T-helper 2 cell treated with Interferon-gamma antibody and Interleukin-4, amounts not matched to agents 5 μg/mL and 100 μg/mL, for 36 hours (primary cell): ENCODE measurements at regions not wholly inside any gene's neighbourhood (a gene's known extent, or its start where the extent isn't known, plus 50 kb on each side); places are given as distances from the start of the nearest gene placed in this dataset.

Experiments used
- DNase-seq: peaks from one replicate; pipeline ENCODE4 v3.0.0; 2021; ENCODE audit warnings: low spot score
- H3K27ac Mint-ChIP-seq: one replicate; pipeline ENCODE4 v1.8.0; 2021; ENCODE audit warnings: mild to moderate bottlenecking, mixed read lengths
- H3K27me3 Mint-ChIP-seq: one replicate; pipeline ENCODE4 v1.8.0; 2021; ENCODE audit warnings: low read depth, mixed read lengths
- H3K36me3 Mint-ChIP-seq: one replicate; pipeline ENCODE4 v1.8.0; 2021; ENCODE audit warnings: low read depth, mixed read lengths
- H3K4me1 Mint-ChIP-seq: one replicate; pipeline ENCODE4 v1.8.0; 2021; ENCODE audit warnings: low read depth, mixed read lengths
- H3K4me3 Mint-ChIP-seq: one replicate; pipeline ENCODE4 v1.8.0; 2022; ENCODE audit warnings: mild to moderate bottlenecking, moderate library complexity, mixed read lengths
- H3K9me3 Mint-ChIP-seq: one replicate; pipeline ENCODE4 v1.8.0; 2021; ENCODE audit warnings: mixed read lengths

DNA sequence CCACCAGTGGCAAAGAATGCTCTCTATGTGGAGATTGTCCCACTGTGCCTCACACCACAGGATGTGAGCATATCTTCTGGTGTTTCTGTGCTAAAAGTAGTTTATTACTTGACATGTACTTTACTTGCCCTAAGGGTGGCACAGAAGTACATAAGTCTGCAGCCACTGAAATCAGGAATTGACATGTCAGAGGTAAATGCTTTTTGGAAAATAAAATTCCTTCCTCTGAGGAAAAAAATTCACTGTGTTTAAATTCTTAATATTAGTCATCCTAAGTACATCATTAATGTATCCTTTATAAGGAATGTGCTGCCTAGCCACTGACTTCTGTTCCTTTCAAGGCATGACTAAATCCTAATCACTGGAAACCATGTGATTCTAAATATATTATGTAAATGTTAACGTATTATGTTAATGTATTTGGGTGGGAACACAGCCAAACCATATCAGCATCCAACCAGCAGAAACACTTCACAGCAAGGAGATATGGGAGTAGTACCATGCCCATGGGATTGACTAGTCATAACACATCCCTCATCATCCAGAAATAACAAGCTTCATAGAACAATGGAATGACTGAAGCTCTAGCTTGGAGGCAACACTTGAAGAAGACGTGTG lies 239.7 kb upstream of the PPFIA2 start:
- Mint-ChIP-seq H3K27me3 (peaks cover 2% of the 10 kb centered on the region), H3K4me1 (no peaks in the 10 kb centered on the region), H3K4me3 (no peak overlapping the region), H3K27ac (no peak overlapping the region), H3K36me3 (no peaks in the 10 kb centered on the region), H3K9me3 (peaks cover 4% of the 10 kb centered on the region)
- no peak for DNase-seq

- no peak overlapping the region for H3K4me3 Mint-ChIP-seq
- H3K9me3 Mint-ChIP-seq: no peaks in the 10 kb centered on the region
- H3K4me1 Mint-ChIP-seq: no peaks in the 10 kb centered on the region
- DNase-seq: no peak
- H3K27ac Mint-ChIP-seq: no peak overlapping the region
- H3K27me3 Mint-ChIP-seq: no peaks in the 10 kb centered on the region
- H3K36me3 Mint-ChIP-seq: no peaks in the 10 kb centered on the region
These were observed 233.3 kb upstream of the PPFIA2 start for GRCh38 chr12:81992461-81992860.

- H3K9me3 Mint-ChIP-seq: no peaks in the 10 kb centered on the region
- H3K4me3 Mint-ChIP-seq: no peak overlapping the region
- H3K27me3 Mint-ChIP-seq: no peaks in the 10 kb centered on the region
- H3K4me1 Mint-ChIP-seq: no peaks in the 10 kb centered on the region
- no peaks in the 10 kb centered on the region for H3K36me3 Mint-ChIP-seq
- DNase-seq: no peak
- H3K27ac Mint-ChIP-seq: no peak overlapping the region
These were observed 232.7 kb upstream of the PPFIA2 start for GRCh38 chr12:81991868-81992267.

- no peak for DNase-seq
- Mint-ChIP-seq H3K4me3 (no peak overlapping the region), H3K9me3 (no peaks in the 10 kb centered on the region), H3K27me3 (no peaks in the 10 kb centered on the region), H3K27ac (no peak overlapping the region), H3K4me1 (no peaks in the 10 kb centered on the region), H3K36me3 (no peaks in the 10 kb centered on the region)
These were observed 229.2 kb upstream of the PPFIA2 start for GRCh38 chr12:81988362-81988761.

- DNase-seq: no peak
- H3K9me3 Mint-ChIP-seq: no peaks in the 10 kb centered on the region
- no peak overlapping the region for H3K4me3 Mint-ChIP-seq
- H3K27ac Mint-ChIP-seq: no peak overlapping the region
- H3K4me1 Mint-ChIP-seq: no peaks in the 10 kb centered on the region
- H3K36me3 Mint-ChIP-seq: no peaks in the 10 kb centered on the region
- no peaks in the 10 kb centered on the region for H3K27me3 Mint-ChIP-seq
These were observed 228.2 kb upstream of the PPFIA2 start for GRCh38 chr12:81987371-81987770.

DNA sequence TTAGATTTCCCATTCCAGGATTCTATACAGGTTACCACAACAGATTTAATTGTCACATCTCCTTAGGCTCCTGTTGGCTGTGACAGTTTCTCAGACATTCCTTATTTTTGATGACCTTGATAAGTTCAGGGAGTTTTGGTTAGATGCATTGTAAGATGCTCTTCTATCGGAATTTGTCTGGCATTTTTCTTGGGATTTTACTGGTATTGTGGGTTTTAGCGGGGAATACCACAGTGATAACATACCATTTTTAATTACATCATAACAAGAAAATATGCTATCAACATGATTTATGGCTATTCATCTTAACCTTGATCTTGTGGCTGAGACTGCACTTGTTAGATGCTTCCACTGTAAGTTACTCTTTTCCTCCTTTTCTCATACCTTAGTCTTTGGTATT lies 217.5 kb upstream of the PPFIA2 start:
- Mint-ChIP-seq H3K4me3 (no peak overlapping the region), H3K9me3 (no peaks in the 10 kb centered on the region), H3K27ac (no peak overlapping the region), H3K27me3 (peaks cover 2% of the 10 kb centered on the region), H3K36me3 (no peaks in the 10 kb centered on the region), H3K4me1 (no peaks in the 10 kb centered on the region)
- no peak for DNase-seq

DNA sequence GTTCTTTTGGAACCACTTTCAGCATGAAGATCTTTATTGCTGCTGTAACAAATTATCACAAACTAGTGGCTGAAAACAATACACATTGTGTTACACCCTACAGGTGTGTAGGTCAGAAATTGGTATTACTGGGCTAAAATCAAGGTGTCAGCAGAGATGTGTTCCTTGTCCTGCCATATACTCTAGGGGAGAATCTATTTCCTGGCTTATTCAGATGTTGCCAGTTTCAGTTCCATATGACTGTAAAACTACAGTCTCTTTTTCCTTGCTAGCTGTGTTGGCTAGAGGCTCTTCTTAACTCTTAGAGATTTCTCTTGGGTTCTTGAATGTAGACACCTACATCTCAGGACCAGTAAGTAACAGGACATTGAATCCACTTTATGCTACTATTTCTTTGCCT lies 215.6 kb upstream of the PPFIA2 start:
- no peak for DNase-seq
- no peak overlapping the region for H3K27ac Mint-ChIP-seq
- no peaks in the 10 kb centered on the region for H3K4me1 Mint-ChIP-seq
- no peaks in the 10 kb centered on the region for H3K36me3 Mint-ChIP-seq
- H3K4me3 Mint-ChIP-seq: no peak overlapping the region
- peaks cover 2% of the 10 kb centered on the region for H3K27me3 Mint-ChIP-seq
- no peaks in the 10 kb centered on the region for H3K9me3 Mint-ChIP-seq

- no peak overlapping the region for H3K4me3 Mint-ChIP-seq
- no peak overlapping the region for H3K27ac Mint-ChIP-seq
- peaks cover 2% of the 10 kb centered on the region for H3K27me3 Mint-ChIP-seq
- no peaks in the 10 kb centered on the region for H3K4me1 Mint-ChIP-seq
- H3K36me3 Mint-ChIP-seq: no peaks in the 10 kb centered on the region
- no peak for DNase-seq
- H3K9me3 Mint-ChIP-seq: no peaks in the 10 kb centered on the region
These were observed 209.3 kb upstream of the PPFIA2 start for GRCh38 chr12:81968421-81968820.

- H3K4me3 Mint-ChIP-seq: no peak overlapping the region
- no peaks in the 10 kb centered on the region for H3K36me3 Mint-ChIP-seq
- H3K9me3 Mint-ChIP-seq: no peaks in the 10 kb centered on the region
- H3K4me1 Mint-ChIP-seq: no peaks in the 10 kb centered on the region
- DNase-seq: no peak
- H3K27ac Mint-ChIP-seq: no peak overlapping the region
- peaks cover 6% of the 10 kb centered on the region for H3K27me3 Mint-ChIP-seq
These were observed 204.5 kb upstream of the PPFIA2 start for GRCh38 chr12:81963636-81964035.

GRCh38 chr12:81963026-81963425 lies 203.9 kb upstream of the PPFIA2 start:
- Mint-ChIP-seq H3K27me3 (peaks cover 9% of the 10 kb centered on the region), H3K27ac (no peak overlapping the region), H3K9me3 (no peaks in the 10 kb centered on the region), H3K36me3 (no peaks in the 10 kb centered on the region), H3K4me1 (no peaks in the 10 kb centered on the region), H3K4me3 (no peak overlapping the region)
- DNase-seq: no peak

DNA sequence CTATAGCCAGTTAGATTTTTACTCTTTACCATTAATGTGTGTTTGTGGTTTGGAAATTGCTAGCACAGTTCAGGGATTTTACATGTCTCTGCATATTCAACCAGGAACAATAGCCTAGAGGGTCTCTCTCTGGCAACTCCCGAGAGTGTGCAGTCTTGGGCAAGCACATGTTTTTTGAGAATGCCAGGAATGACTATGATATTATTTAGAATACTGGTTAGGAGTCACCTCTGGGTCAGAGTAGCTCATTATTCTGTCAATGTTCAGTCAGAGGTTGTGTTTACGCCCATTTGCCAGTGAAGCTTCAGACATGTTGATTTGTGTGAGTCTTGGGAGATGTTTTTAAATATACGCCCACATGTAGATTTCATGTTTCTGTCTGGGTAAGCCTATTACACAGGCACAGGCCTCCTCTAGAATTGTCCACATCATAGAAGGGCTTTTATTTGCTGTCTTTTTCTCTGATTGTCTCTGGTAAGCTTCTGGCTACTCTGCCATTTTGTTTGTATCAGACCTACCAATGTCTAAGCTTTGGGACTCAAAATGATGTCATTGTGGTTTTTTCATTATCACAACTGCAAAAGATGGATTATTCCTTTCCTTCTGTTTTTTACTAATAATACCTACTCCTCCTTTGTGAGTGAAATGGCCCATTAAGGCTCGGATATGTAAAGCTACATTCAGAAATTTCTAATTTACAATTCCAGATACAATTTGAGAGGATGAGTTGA lies 203.1 kb upstream of the PPFIA2 start:
- Mint-ChIP-seq H3K27me3 (peaks cover 13% of the 10 kb centered on the region), H3K9me3 (no peaks in the 10 kb centered on the region), H3K36me3 (no peaks in the 10 kb centered on the region), H3K4me3 (no peak overlapping the region), H3K27ac (no peak overlapping the region), H3K4me1 (no peaks in the 10 kb centered on the region)
- DNase-seq: no peak

DNA sequence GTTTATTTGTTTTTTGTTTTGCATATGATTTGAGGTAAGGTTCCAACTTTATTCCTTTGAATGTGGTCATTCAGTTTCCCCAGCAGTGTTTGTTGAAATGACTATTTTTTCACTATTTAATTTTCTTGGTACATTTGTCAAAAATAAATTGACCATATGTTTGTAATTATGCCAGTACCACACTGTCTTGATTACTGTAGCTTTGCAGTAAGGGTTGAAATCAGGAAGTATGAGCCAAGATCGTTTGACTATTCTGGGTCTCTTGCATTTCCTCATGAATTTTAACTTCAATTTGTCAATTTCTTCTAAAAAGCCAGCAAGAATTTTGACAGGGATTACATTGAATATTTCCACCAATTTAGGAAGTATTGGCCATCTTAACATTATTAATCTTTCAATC lies 199.3 kb upstream of the PPFIA2 start:
- peaks cover 19% of the 10 kb centered on the region for H3K27me3 Mint-ChIP-seq
- H3K36me3 Mint-ChIP-seq: no peaks in the 10 kb centered on the region
- no peak overlapping the region for H3K4me3 Mint-ChIP-seq
- H3K9me3 Mint-ChIP-seq: no peaks in the 10 kb centered on the region
- no peak for DNase-seq
- no peak overlapping the region for H3K27ac Mint-ChIP-seq
- H3K4me1 Mint-ChIP-seq: peaks cover 2% of the 10 kb centered on the region

DNA sequence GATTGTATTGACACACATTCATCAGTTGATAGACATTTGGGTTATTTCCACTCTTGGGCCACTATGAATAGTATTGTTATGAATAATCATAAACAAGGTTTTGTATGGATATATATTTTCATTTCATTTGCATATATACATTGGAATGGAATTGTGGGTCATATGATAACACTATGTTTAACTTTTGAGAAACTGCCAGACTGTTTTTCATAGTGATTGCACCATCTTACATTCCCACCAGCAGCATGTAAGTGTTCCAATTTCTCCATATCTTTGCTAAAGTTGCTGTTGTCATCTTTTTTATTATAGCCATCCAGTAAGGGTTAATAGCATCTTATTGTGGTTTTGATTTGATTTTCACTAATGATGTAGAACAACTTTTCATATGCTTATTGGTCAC lies 198.5 kb upstream of the PPFIA2 start:
- DNase-seq: no peak
- H3K27me3 Mint-ChIP-seq: peaks cover 24% of the 10 kb centered on the region
- no peaks in the 10 kb centered on the region for H3K9me3 Mint-ChIP-seq
- no peak overlapping the region for H3K27ac Mint-ChIP-seq
- H3K36me3 Mint-ChIP-seq: no peaks in the 10 kb centered on the region
- no peak overlapping the region for H3K4me3 Mint-ChIP-seq
- peaks cover 2% of the 10 kb centered on the region for H3K4me1 Mint-ChIP-seq

DNA sequence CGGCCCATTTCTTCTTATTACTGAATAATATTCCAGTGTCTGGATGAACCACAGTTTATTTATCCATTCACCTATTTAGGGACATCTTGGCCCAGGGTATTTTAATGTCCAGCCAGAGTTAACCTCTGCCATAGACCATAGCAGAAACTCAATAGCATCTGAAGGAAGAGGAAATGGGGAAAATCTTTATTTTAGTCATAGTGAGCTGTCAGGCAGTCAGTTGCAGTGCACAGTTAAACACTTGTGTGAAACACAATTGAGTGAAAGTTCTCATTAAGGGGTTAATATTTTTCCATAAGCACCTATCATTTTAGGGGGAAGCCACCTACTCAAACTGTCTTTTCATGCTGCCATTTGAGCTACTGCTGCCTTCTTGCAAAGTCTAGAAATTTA lies 197.3 kb upstream of the PPFIA2 start:
- no peak overlapping the region for H3K27ac Mint-ChIP-seq
- peaks cover 2% of the 10 kb centered on the region for H3K4me1 Mint-ChIP-seq
- H3K9me3 Mint-ChIP-seq: no peaks in the 10 kb centered on the region
- no peak overlapping the region for H3K4me3 Mint-ChIP-seq
- no peak for DNase-seq
- no peaks in the 10 kb centered on the region for H3K36me3 Mint-ChIP-seq
- peaks cover 28% of the 10 kb centered on the region for H3K27me3 Mint-ChIP-seq

DNA sequence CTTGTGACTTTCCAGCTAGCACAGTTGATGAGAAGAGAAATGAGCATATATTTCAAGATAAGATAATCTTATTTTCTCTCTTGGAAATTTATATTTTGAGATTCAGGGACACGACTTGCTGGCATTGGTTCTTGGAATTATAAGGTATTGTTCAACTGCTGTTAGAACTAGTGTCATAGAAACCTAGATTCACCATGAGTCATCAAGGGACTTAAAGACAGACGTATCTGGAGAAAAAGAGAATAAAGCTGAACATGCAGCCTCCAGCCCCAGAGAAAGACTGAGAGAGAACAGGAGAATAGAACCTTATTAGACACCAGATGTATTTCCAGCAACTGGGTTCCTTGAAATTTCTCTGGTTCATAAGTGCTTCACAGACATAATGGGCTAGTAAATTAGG lies 194.4 kb upstream of the PPFIA2 start:
- Mint-ChIP-seq H3K36me3 (no peaks in the 10 kb centered on the region), H3K4me3 (no peak overlapping the region), H3K4me1 (peaks cover 8% of the 10 kb centered on the region), H3K27me3 (peaks cover 30% of the 10 kb centered on the region), H3K27ac (no peak overlapping the region), H3K9me3 (no peaks in the 10 kb centered on the region)
- no peak for DNase-seq
